ENCODE measurements at regions not wholly inside any gene's neighbourhood (a gene's known extent, or its start where the extent isn't known, plus 50 kb on each side); places are given as distances from the start of the nearest gene placed in this dataset.

DNA sequence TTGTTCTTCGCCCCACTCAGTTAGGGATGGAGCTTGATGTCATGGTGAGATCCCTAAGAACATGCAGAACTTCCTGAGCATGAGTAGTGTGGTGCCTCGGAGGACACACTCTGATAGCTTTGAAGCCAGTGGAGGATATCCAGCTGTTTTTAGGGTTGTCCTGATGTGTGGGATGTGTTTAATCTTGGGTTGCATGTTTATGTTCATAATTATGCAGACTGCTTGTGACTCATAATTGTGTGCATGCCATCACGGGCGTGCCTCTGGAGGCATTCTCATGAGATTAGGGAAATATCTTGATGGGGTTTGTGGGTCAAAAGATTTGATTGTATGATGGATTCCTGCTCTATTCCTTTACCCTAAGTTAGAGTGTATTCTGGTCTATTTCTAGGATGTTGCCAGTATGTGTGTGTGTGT is 267.4 kb upstream of the PELI2 start:
- intact Hi-C loops (cut with micrococcal nuclease; ENCODE audit: unreplicated experiment), result loop anchor here (10.0 kb wide), 1 partner anchor 264 kb away; the partner anchor contains the start of gene PELI2
- BruUV-seq (replicated peaks), result no TSS peak
- DNase-seq, result no peak
- H3K27me3 Mint-ChIP-seq (ENCODE audit: unreplicated experiment), result no peaks in the 10 kb centered on the region
- CTCF ChIA-PET, result interaction anchor here (0.7 to 1.3 kb wide), 2 partner anchors 56 to 623 kb away, joined by 3 read pairs; no protein-coding TSS in a partner anchor
- no peak overlapping the region for H3K4me3 Mint-ChIP-seq (ENCODE audit: low read depth, unreplicated experiment)
- peaks cover 4% of the 10 kb centered on the region for H3K36me3 Mint-ChIP-seq (ENCODE audit: insufficient read depth, unreplicated experiment)
- H3K27ac Mint-ChIP-seq (ENCODE audit: unreplicated experiment), result no peak overlapping the region
- peaks cover 40% of the 10 kb centered on the region for H3K4me1 Mint-ChIP-seq (ENCODE audit: low read depth, unreplicated experiment)
- no peaks in the 10 kb centered on the region for H3K9me3 Mint-ChIP-seq (ENCODE audit: low read depth, unreplicated experiment)
- TF ChIP-seq, protein P1, sequence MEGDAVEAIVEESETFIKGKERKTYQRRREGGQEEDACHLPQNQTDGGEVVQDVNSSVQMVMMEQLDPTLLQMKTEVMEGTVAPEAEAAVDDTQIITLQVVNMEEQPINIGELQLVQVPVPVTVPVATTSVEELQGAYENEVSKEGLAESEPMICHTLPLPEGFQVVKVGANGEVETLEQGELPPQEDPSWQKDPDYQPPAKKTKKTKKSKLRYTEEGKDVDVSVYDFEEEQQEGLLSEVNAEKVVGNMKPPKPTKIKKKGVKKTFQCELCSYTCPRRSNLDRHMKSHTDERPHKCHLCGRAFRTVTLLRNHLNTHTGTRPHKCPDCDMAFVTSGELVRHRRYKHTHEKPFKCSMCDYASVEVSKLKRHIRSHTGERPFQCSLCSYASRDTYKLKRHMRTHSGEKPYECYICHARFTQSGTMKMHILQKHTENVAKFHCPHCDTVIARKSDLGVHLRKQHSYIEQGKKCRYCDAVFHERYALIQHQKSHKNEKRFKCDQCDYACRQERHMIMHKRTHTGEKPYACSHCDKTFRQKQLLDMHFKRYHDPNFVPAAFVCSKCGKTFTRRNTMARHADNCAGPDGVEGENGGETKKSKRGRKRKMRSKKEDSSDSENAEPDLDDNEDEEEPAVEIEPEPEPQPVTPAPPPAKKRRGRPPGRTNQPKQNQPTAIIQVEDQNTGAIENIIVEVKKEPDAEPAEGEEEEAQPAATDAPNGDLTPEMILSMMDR (IDR thresholded peaks at IDR 0.05; ENCODE audit: unreplicated experiment), result no peak

DNA sequence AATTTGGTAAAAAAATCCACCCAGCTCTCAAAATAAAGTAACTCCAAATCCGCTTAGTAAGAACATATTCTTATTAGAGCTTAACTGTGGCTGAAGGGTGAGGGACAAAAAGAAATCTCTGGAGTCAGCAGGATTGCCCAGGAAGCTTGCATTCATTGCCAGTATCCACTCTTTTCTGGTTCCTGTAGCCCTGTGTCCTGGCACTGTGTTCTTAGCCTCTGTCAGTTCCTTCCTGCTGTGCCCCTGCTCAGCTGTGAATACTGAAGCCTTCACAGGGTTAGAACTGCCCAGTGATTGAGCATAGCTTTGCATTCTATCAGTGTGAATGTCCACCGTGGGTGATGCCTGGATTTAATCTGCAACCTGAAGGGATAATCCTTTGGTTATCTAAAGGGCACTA is 266.9 kb upstream of the PELI2 start:
- CTCF ChIA-PET, result interaction anchor here (0.7 to 1.3 kb wide), 2 partner anchors 56 to 623 kb away, joined by 3 read pairs; no protein-coding TSS in a partner anchor
- Mint-ChIP-seq H3K9me3 (ENCODE audit: low read depth, unreplicated experiment) (no peaks in the 10 kb centered on the region), H3K4me3 (ENCODE audit: low read depth, unreplicated experiment) (no peak overlapping the region), H3K36me3 (ENCODE audit: insufficient read depth, unreplicated experiment) (no peaks in the 10 kb centered on the region), H3K27ac (ENCODE audit: unreplicated experiment) (no peak overlapping the region), H3K27me3 (ENCODE audit: unreplicated experiment) (no peaks in the 10 kb centered on the region), H3K4me1 (ENCODE audit: low read depth, unreplicated experiment) (peaks cover 36% of the 10 kb centered on the region)
- no peak for DNase-seq
- BruUV-seq (replicated peaks), result no TSS peak
- TF ChIP-seq, protein P1 (IDR thresholded peaks at IDR 0.05; ENCODE audit: unreplicated experiment), result no peak
- intact Hi-C loops (cut with micrococcal nuclease; ENCODE audit: unreplicated experiment), result loop anchor here (10.0 kb wide), 1 partner anchor 264 kb away; the partner anchor contains the start of gene PELI2

DNA sequence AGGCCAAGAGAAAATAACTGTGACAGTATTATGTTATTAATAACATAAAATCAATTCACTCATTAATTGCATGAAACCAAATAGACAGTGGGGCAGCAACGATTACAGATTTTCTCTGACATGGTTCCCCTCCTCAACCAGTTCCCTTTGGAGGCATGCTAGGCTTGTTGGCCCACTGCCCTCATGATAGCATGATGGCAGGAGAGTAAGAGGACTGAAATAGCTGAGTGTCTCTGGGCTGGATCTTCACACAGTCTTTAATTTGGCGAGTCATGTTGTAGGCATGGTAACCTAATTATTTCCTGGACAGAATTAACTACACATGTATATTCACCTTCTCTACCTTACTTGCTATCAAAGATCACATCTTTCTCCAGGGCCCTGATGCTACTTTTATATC is 266.2 kb upstream of the PELI2 start:
- Mint-ChIP-seq H3K27ac (ENCODE audit: unreplicated experiment) (no peak overlapping the region), H3K36me3 (ENCODE audit: insufficient read depth, unreplicated experiment) (no peaks in the 10 kb centered on the region), H3K27me3 (ENCODE audit: unreplicated experiment) (no peaks in the 10 kb centered on the region), H3K4me3 (ENCODE audit: low read depth, unreplicated experiment) (no peak overlapping the region), H3K9me3 (ENCODE audit: low read depth, unreplicated experiment) (no peaks in the 10 kb centered on the region), H3K4me1 (ENCODE audit: low read depth, unreplicated experiment) (peaks cover 32% of the 10 kb centered on the region)
- intact Hi-C loops (cut with micrococcal nuclease; ENCODE audit: unreplicated experiment), result loop anchor here (10.0 kb wide), 1 partner anchor 263 kb away; the partner anchor contains the start of gene PELI2
- TF ChIP-seq, protein P1 (IDR thresholded peaks at IDR 0.05; ENCODE audit: unreplicated experiment), result no peak
- DNase-seq, result no peak
- BruUV-seq (replicated peaks), result no TSS peak
- CTCF ChIA-PET, result no interaction called here

- TF ChIP-seq, protein P1 (IDR thresholded peaks at IDR 0.05; ENCODE audit: unreplicated experiment), result no peak
- H3K27me3 Mint-ChIP-seq (ENCODE audit: unreplicated experiment), result no peaks in the 10 kb centered on the region
- intact Hi-C loops (cut with micrococcal nuclease; ENCODE audit: unreplicated experiment), result loop anchor here (10.0 kb wide), 1 partner anchor 259 kb away; the partner anchor contains the start of gene PELI2
- no peak for DNase-seq
- H3K27ac Mint-ChIP-seq (ENCODE audit: unreplicated experiment), result no peak overlapping the region
- H3K4me1 Mint-ChIP-seq (ENCODE audit: low read depth, unreplicated experiment), result peaks cover 9% of the 10 kb centered on the region
- no peaks in the 10 kb centered on the region for H3K36me3 Mint-ChIP-seq (ENCODE audit: insufficient read depth, unreplicated experiment)
- BruUV-seq (replicated peaks), result no TSS peak
- H3K9me3 Mint-ChIP-seq (ENCODE audit: low read depth, unreplicated experiment), result peaks cover 7% of the 10 kb centered on the region
- H3K4me3 Mint-ChIP-seq (ENCODE audit: low read depth, unreplicated experiment), result no peak overlapping the region
- CTCF ChIA-PET, result interaction anchor here (0.6 kb wide), 1 partner anchor 160 kb away, joined by 3 read pairs; no protein-coding TSS in a partner anchor
Observed at GRCh38 chr14:55855751-55856150, 262.5 kb upstream of the PELI2 start.

Measured in Calu3 (cell line).